Neural progenitor cell (in vitro differentiated cells): ENCODE measurements at regions not wholly inside any gene's neighbourhood (a gene's known extent, or its start where the extent isn't known, plus 50 kb on each side); places are given as distances from the start of the nearest gene placed in this dataset.

Source experiments
- DNase-seq: peaks from one replicate; pipeline ENCODE4 v3.0.0-alpha.2; 2016; ENCODE audit warnings: low spot score
- H2AFZ ChIP-seq: fragments of 200-600 bp; sonication (generic); replicated peaks from 2 replicates; pipeline ENCODE4 v1.6.1; 2016; ENCODE audit warnings: antibody characterized with exemption
- H3F3A ChIP-seq: fragments of 200-600 bp; sonication (generic); 2 replicates; pipeline ENCODE4 v1.6.1; 2016; ENCODE audit warnings: antibody characterized with exemption, low read depth
- H3K27ac ChIP-seq: fragments of 200-600 bp; sonication (generic); 2 replicates; pipeline ENCODE4 v1.5.1; 2016; ENCODE audit warnings: mild to moderate bottlenecking
- H3K27me3 ChIP-seq: fragments of 200-600 bp; sonication (generic); 2 replicates; pipeline ENCODE4 v1.6.1; 2016; ENCODE audit warnings: mild to moderate bottlenecking, moderate library complexity
- H3K36me3 ChIP-seq: fragments of 200-600 bp; sonication (generic); 2 replicates; pipeline ENCODE4 v1.5.1; 2016
- H3K4me1 ChIP-seq: fragments of 200-600 bp; sonication (generic); 2 replicates; pipeline ENCODE4 v1.6.1; 2016; ENCODE audit warnings: mixed run types
- H3K4me2 ChIP-seq: fragments of 200-600 bp; sonication (generic); 2 replicates; pipeline ENCODE4 v1.6.1; 2016
- H3K4me3 ChIP-seq: fragments of 200-600 bp; sonication (generic); 2 replicates; pipeline ENCODE4 v1.5.1; 2016
- H3K79me2 ChIP-seq: fragments of 200-600 bp; sonication (generic); 2 replicates; pipeline ENCODE4 v1.6.1; 2016; ENCODE audit warnings: low read depth
- H3K9ac ChIP-seq: fragments of 200-600 bp; sonication (generic); 2 replicates; pipeline ENCODE4 v1.6.1; 2016
- H3K9me3 ChIP-seq: fragments of 200-600 bp; sonication (generic); 2 replicates; pipeline ENCODE4 v1.5.1; 2016; ENCODE audit warnings: low read depth
- H4K20me1 ChIP-seq: fragments of 200-600 bp; sonication (generic); 2 replicates; pipeline ENCODE4 v1.6.1; 2016; ENCODE audit warnings: low read depth
- H3K27ac Mint-ChIP-seq: 3 replicates; pipeline ENCODE4 v1.8.0; 2021; ENCODE audit warnings: mixed read lengths
- H3K27me3 Mint-ChIP-seq: 2 replicates; pipeline ENCODE4 v1.8.0; 2022; ENCODE audit warnings: low read depth, mild to moderate bottlenecking, inconsistent platforms, moderate library complexity, mixed read lengths; ENCODE audit not compliant: insufficient read depth
- H3K36me3 Mint-ChIP-seq: 3 replicates; pipeline ENCODE4 v1.8.0; 2021; ENCODE audit warnings: mixed read lengths
- H3K4me1 Mint-ChIP-seq: 3 replicates; pipeline ENCODE4 v1.8.0; 2021; ENCODE audit warnings: mixed read lengths
- H3K4me3 Mint-ChIP-seq: 3 replicates; pipeline ENCODE4 v1.8.0; 2021; ENCODE audit warnings: mild to moderate bottlenecking, moderate library complexity, mixed read lengths
- H3K9me3 Mint-ChIP-seq: 3 replicates; pipeline ENCODE4 v1.8.0; 2020; ENCODE audit warnings: mixed read lengths
- CTCF ChIP-seq: fragments of 200-600 bp; sonication (generic); IDR thresholded peaks from 2 replicates; pipeline ENCODE4 v1.5.1; 2017; ENCODE audit warnings: antibody characterized with exemption, mild to moderate bottlenecking
- EZH2 ChIP-seq: fragments of 200-600 bp; sonication (generic); IDR thresholded peaks from 2 replicates; pipeline ENCODE4 v1.6.1; 2017; ENCODE audit warnings: antibody characterized with exemption, mild to moderate bottlenecking, moderate library complexity
- EZH2phosphoT487 ChIP-seq: fragments of 200-600 bp; sonication (generic); IDR thresholded peaks from 2 replicates; pipeline ENCODE4 v1.6.1; 2017; ENCODE audit warnings: antibody characterized with exemption

GRCh38 chr4:53674903-53675302 lies 83.6 kb upstream of the LNX1 start:
- H3K36me3 ChIP-seq, result no peaks in the 10 kb centered on the region
- no peak overlapping the region for H3K4me3 Mint-ChIP-seq
- DNase-seq, result no peak

DNA sequence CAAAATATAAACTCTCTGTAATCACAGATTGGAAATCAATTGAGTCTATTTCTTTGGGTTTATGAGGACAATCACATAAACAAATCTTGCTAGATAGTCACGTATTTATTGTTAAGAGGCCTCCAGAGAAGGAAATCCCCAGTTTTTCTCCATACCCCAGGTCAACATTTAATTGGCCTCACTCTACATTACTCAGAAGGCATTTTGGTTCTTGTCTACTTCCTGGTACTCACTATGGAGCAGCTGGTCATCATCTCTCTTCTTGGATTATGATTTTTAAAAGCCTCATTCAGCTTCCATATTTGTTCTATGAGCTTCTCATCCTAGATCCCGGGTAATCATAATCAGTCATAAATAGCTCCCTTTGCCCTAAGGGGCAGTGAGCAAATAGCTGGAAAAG lies 81.6 kb upstream of the LNX1 start:
- Histone ChIP-seq H3K9ac (no peak overlapping the region), H3K4me1 (no peaks in the 10 kb centered on the region), H3K4me3 (no peak overlapping the region), H3K4me2 (no peak overlapping the region), H3K27ac (no peak overlapping the region), H3K79me2 (no peaks in the 10 kb centered on the region), H3K9me3 (no peaks in the 10 kb centered on the region), H3K27me3 (no peaks in the 10 kb centered on the region), H4K20me1 (no peaks in the 10 kb centered on the region), H2AFZ (no peak overlapping the region), H3F3A (no peaks in the 10 kb centered on the region), H3K36me3 (no peaks in the 10 kb centered on the region)
- no peaks in the 10 kb centered on the region for H3K4me1 Mint-ChIP-seq
- H3K9me3 Mint-ChIP-seq, result no peaks in the 10 kb centered on the region
- no peak overlapping the region for H3K4me3 Mint-ChIP-seq
- no peak overlapping the region for H3K27ac Mint-ChIP-seq
- peaks cover 4% of the 10 kb centered on the region for H3K27me3 Mint-ChIP-seq
- no peak for DNase-seq
- TF ChIP-seq EZH2phosphoT487 (no peak), CTCF (no peak), EZH2 (no peak)
- H3K36me3 Mint-ChIP-seq, result no peaks in the 10 kb centered on the region

More at GRCh38 chr4:53674903-53675302, 83.6 kb upstream of the LNX1 start:
- Histone ChIP-seq H3K27me3 (no peaks in the 10 kb centered on the region), H3K27ac (no peak overlapping the region), H3F3A (no peaks in the 10 kb centered on the region), H3K4me1 (no peaks in the 10 kb centered on the region), H3K4me3 (no peak overlapping the region), H3K9ac (no peak overlapping the region), H3K9me3 (no peaks in the 10 kb centered on the region), H2AFZ (no peak overlapping the region), H4K20me1 (no peaks in the 10 kb centered on the region), H3K4me2 (no peak overlapping the region), H3K79me2 (no peaks in the 10 kb centered on the region)
- Mint-ChIP-seq H3K36me3 (no peaks in the 10 kb centered on the region), H3K9me3 (no peaks in the 10 kb centered on the region), H3K27ac (no peak overlapping the region), H3K27me3 (peaks cover 2% of the 10 kb centered on the region), H3K4me1 (no peaks in the 10 kb centered on the region)
- no peak for TF ChIP-seq EZH2phosphoT487
- TF ChIP-seq EZH2, result no peak
- TF ChIP-seq CTCF, result no peak

DNA sequence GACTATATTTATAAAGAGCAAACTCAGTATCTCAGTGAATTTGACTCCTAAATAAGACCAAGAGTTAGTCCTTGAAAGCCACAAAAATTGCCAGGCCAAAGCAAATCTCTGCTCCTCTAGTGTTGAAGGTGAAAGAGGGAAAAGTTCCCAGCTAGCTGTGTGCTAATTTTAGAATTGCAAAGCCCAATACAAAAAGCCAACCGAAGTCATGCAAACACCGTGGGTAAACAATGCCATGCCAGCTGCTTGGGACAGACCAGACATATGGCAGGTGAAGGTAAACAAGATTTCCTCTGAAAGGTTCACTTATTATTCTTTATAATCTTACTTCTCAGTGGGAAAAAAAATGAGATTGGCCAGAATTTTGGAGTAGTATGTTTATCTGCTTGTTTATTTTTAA lies 80.5 kb upstream of the LNX1 start:
- Histone ChIP-seq H3K4me1 (no peaks in the 10 kb centered on the region), H3K9me3 (no peaks in the 10 kb centered on the region), H3K4me3 (no peak overlapping the region), H3F3A (no peaks in the 10 kb centered on the region), H3K36me3 (no peaks in the 10 kb centered on the region), H3K9ac (no peak overlapping the region), H3K27me3 (no peaks in the 10 kb centered on the region), H3K27ac (no peak overlapping the region), H4K20me1 (no peaks in the 10 kb centered on the region), H2AFZ (no peak overlapping the region), H3K4me2 (no peak overlapping the region), H3K79me2 (no peaks in the 10 kb centered on the region)
- Mint-ChIP-seq H3K4me1 (no peaks in the 10 kb centered on the region), H3K27me3 (peaks cover 4% of the 10 kb centered on the region), H3K4me3 (no peak overlapping the region), H3K9me3 (peaks cover 3% of the 10 kb centered on the region), H3K36me3 (no peaks in the 10 kb centered on the region), H3K27ac (no peak overlapping the region)
- TF ChIP-seq CTCF, result no peak
- DNase-seq, result no peak

DNA sequence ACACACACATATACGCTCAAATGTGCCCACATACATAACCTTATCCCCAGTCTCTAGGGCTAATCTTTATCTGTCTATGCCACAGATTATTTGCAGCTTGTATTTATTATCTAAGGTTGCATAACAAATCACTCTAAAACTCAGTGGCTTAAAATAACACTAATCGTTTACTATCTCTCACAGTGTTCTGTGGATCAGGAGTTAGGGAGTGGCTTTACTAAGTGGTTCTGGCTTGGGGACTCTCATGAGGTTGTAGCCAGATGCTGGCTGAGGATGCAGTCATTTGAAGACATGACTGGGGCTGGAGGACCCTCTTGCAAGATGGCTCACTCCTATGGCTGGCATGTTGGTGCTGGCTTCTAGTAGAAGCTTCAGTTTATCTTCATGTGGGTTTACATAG lies 68.5 kb upstream of the LNX1 start:
- no peaks in the 10 kb centered on the region for H3K9me3 ChIP-seq
- Mint-ChIP-seq H3K4me3 (no peak overlapping the region), H3K36me3 (no peaks in the 10 kb centered on the region), H3K27ac (no peak overlapping the region), H3K9me3 (peaks cover 3% of the 10 kb centered on the region), H3K4me1 (no peaks in the 10 kb centered on the region), H3K27me3 (peaks cover 2% of the 10 kb centered on the region)
- no peaks in the 10 kb centered on the region for H4K20me1 ChIP-seq
- H3K27ac ChIP-seq, result no peak overlapping the region
- no peak overlapping the region for H3K9ac ChIP-seq
- no peaks in the 10 kb centered on the region for H3F3A ChIP-seq
- H3K27me3 ChIP-seq, result no peaks in the 10 kb centered on the region
- no peaks in the 10 kb centered on the region for H3K79me2 ChIP-seq
- TF ChIP-seq CTCF (no peak), EZH2phosphoT487 (no peak), EZH2 (no peak)
- no peaks in the 10 kb centered on the region for H3K36me3 ChIP-seq
- H3K4me3 ChIP-seq, result no peak overlapping the region
- H3K4me1 ChIP-seq, result no peaks in the 10 kb centered on the region
- H3K4me2 ChIP-seq, result no peak overlapping the region
- H2AFZ ChIP-seq, result no peak overlapping the region
- DNase-seq, result no peak
